H1 (cell line): ENCODE measurements at regions not wholly inside any gene's neighbourhood (a gene's known extent, or its start where the extent isn't known, plus 50 kb on each side); places are given as distances from the start of the nearest gene placed in this dataset.

Experiments used
- CTCF ChIA-PET: fragments of 300-600 bp; sonication (Branson Sonifier 250); formaldehyde crosslinking; loops from one replicate; lab custom pipeline; 2021; ENCODE audit not compliant: partially characterized antibody; lab: Charles Lee
- POLR2A ChIA-PET: fragments of 300-600 bp; sonication (Branson Sonifier 250); formaldehyde crosslinking; loops from one replicate; lab custom pipeline; 2021; ENCODE audit warnings: inconsistent platforms; ENCODE audit not compliant: partially characterized antibody; lab: Charles Lee
- DNase-seq, 2 experiments: peaks; one replicate each; pipeline versions ENCODE4 v3.0.0 to v3.0.0-alpha.2; 2010 to 2022; ENCODE audit warnings: low spot score in 2 of 2, low read depth in 1 of 2, mixed read lengths in 1 of 2
- FAIRE-seq: peaks from 2 replicates; lab custom pipeline; 2011; peaks lifted over from hg19 to GRCh38; lab: Jason Lieb, UNC
- H2AFZ ChIP-seq: 2 replicates; pipeline ENCODE4 v1.8.1; 2012; ENCODE audit warnings: low read length, inconsistent platforms
- H2AK5ac ChIP-seq: 2 replicates; pipeline ENCODE4 v1.6.1; 2013; ENCODE audit warnings: low read depth, low read length
- H2BK120ac ChIP-seq: replicated peaks from 2 replicates; pipeline ENCODE3; 2013; ENCODE audit warnings: low read depth, low read length, inconsistent platforms
- H2BK12ac ChIP-seq: 2 replicates; pipeline ENCODE4 v1.6.1; 2013; ENCODE audit warnings: low read depth, low read length
- H2BK15ac ChIP-seq: 2 replicates; pipeline ENCODE4 v1.6.1; 2013; ENCODE audit warnings: low read length
- H2BK20ac ChIP-seq: 2 replicates; pipeline ENCODE4 v1.6.1; 2013; ENCODE audit warnings: low read length
- H2BK5ac ChIP-seq: 2 replicates; pipeline ENCODE4 v1.6.1; 2013; ENCODE audit warnings: low read depth, low read length
- H3K14ac ChIP-seq: 2 replicates; pipeline ENCODE4 v1.6.1; 2013; ENCODE audit warnings: inconsistent platforms; ENCODE audit not compliant: insufficient read length
- H3K18ac ChIP-seq: 2 replicates; pipeline ENCODE4 v1.6.1; 2013; ENCODE audit warnings: low read length; ENCODE audit errors: extremely low read depth
- H3K23ac ChIP-seq: 2 replicates; pipeline ENCODE4 v1.6.1; 2013; ENCODE audit warnings: inconsistent platforms; ENCODE audit not compliant: insufficient read length
- H3K23me2 ChIP-seq: 2 replicates; pipeline ENCODE4 v1.6.1; 2013; ENCODE audit warnings: low read depth, low read length
- H3K27ac ChIP-seq: 2 replicates; pipeline ENCODE4 v1.6.1; 2011; ENCODE audit warnings: low read depth, low read length, inconsistent platforms
- H3K27me3 ChIP-seq, 4 experiments: replicated peaks in 1 of 4; 1 replicate in 1 of 4; 2 replicates in 3 of 4; pipeline versions ENCODE4 v1.6.1 to v1.8.1; 2011 to 2013; ENCODE audit warnings: low read length in 3 of 4, mild to moderate bottlenecking in 3 of 4, inconsistent platforms in 2 of 4, mixed read lengths in 2 of 4, moderate library complexity in 1 of 4; ENCODE audit not compliant: control insufficient read depth in 3 of 4, insufficient read depth in 3 of 4; ENCODE audit errors: extremely low read depth in 1 of 4
- H3K36me3 ChIP-seq, 4 experiments: 2 replicates each; pipeline versions ENCODE4 v1.6.1 to v1.8.1; 2011 to 2013; ENCODE audit warnings: mild to moderate bottlenecking in 4 of 4, low read length in 3 of 4, moderate library complexity in 2 of 4, control low read depth in 1 of 4, inconsistent platforms in 1 of 4; ENCODE audit not compliant: insufficient read depth in 4 of 4, control insufficient read depth in 2 of 4
- H3K4ac ChIP-seq: replicated peaks from 2 replicates; pipeline ENCODE3; 2013; ENCODE audit warnings: low read length, low read depth, mixed read lengths, inconsistent platforms; ENCODE audit not compliant: insufficient read length
- H3K4me1 ChIP-seq, 4 experiments: replicated peaks in 1 of 4; 1 replicate in 1 of 4; 2 replicates in 3 of 4; pipeline versions ENCODE4 v1.6.1 to v1.8.1; 2011 to 2013; ENCODE audit warnings: low read length in 3 of 4, inconsistent platforms in 2 of 4, mixed read lengths in 1 of 4; ENCODE audit not compliant: insufficient read depth in 4 of 4, control insufficient read depth in 3 of 4
- H3K4me2 ChIP-seq, 2 experiments: 2 replicates each; pipeline versions ENCODE4 v1.6.1 to v1.8.1; 2011 to 2013; ENCODE audit warnings: low read depth in 2 of 2, low read length in 2 of 2, control low read depth in 1 of 2, inconsistent platforms in 1 of 2, mild to moderate bottlenecking in 1 of 2; ENCODE audit not compliant: insufficient read depth in 1 of 2
- H3K4me3 ChIP-seq, 4 experiments: fragments of 200-600, 300-600 bp in 1 of 4; sonication (generic), shearing (Covaris generic), sonication (Bioruptor Twin) in 1 of 4; 2 replicates each; pipeline versions ENCODE4 v1.5.1 to v1.8.1; 2011 to 2016; ENCODE audit warnings: low read length in 4 of 4, low read depth in 3 of 4, control low read depth in 2 of 4, inconsistent platforms in 2 of 4, mild to moderate bottlenecking in 2 of 4, mixed read lengths in 1 of 4, moderate library complexity in 1 of 4; ENCODE audit not compliant: insufficient read depth in 2 of 4; ENCODE audit errors: extremely low read depth in 1 of 4
- H3K56ac ChIP-seq: replicated peaks from 2 replicates; pipeline ENCODE3; 2013; ENCODE audit warnings: low read depth, mild to moderate bottlenecking, mixed read lengths, low read length, inconsistent platforms; ENCODE audit not compliant: insufficient read length
- H3K79me1 ChIP-seq: 2 replicates; pipeline ENCODE4 v1.6.1; 2013; ENCODE audit warnings: low read depth, low read length, control low read depth
- H3K79me2 ChIP-seq, 2 experiments: 2 replicates each; pipeline versions ENCODE4 v1.6.1 to v1.8.1; 2012 to 2013; ENCODE audit warnings: low read length in 2 of 2, mild to moderate bottlenecking in 2 of 2, inconsistent platforms in 1 of 2; ENCODE audit not compliant: insufficient read depth in 2 of 2, control insufficient read depth in 1 of 2
- H3K9ac ChIP-seq, 4 experiments: replicated peaks in 1 of 4; 1 replicate in 1 of 4; 2 replicates in 3 of 4; pipeline versions ENCODE4 v1.6.1 to v1.8.1; 2011 to 2013; ENCODE audit warnings: low read depth in 3 of 4, low read length in 3 of 4, control low read depth in 2 of 4, mild to moderate bottlenecking in 2 of 4, moderate library complexity in 2 of 4, inconsistent platforms in 1 of 4; ENCODE audit errors: extremely low read depth in 1 of 4
- H3K9me3 ChIP-seq, 2 experiments: 2 replicates each; pipeline versions ENCODE4 v1.6.1 to v1.8.1; 2012 to 2013; ENCODE audit warnings: mild to moderate bottlenecking in 2 of 2, moderate library complexity in 2 of 2, control low read depth in 1 of 2, inconsistent platforms in 1 of 2, low read depth in 1 of 2, low read length in 1 of 2, mixed read lengths in 1 of 2; ENCODE audit not compliant: insufficient read depth in 2 of 2
- H4K20me1 ChIP-seq, 2 experiments: replicated peaks in 1 of 2; 2 replicates each; pipeline versions ENCODE3 to v1.8.1; 2011 to 2013; ENCODE audit warnings: inconsistent platforms in 2 of 2, low read length in 2 of 2, mild to moderate bottlenecking in 1 of 2; ENCODE audit not compliant: insufficient read depth in 2 of 2, control insufficient read depth in 1 of 2
- H4K5ac ChIP-seq: 2 replicates; pipeline ENCODE4 v1.6.1; 2013; ENCODE audit warnings: low read length, low read depth, mixed read lengths, inconsistent platforms; ENCODE audit not compliant: insufficient read length
- H4K8ac ChIP-seq: 2 replicates; pipeline ENCODE4 v1.8.0; 2013; ENCODE audit warnings: mild to moderate bottlenecking, moderate library complexity, low read length, inconsistent platforms; ENCODE audit not compliant: insufficient read depth; ENCODE audit errors: extremely low read depth
- H4K91ac ChIP-seq: replicated peaks from 2 replicates; pipeline ENCODE3; 2013; ENCODE audit warnings: low read length, mixed read lengths, inconsistent platforms; ENCODE audit not compliant: insufficient read length
- EZH2 ChIP-seq: fragments of 200-600 bp; sonication (generic); IDR thresholded peaks from 2 replicates; pipeline ENCODE4 v1.7.1; 2012; ENCODE audit warnings: low read depth, mild to moderate bottlenecking, moderate library complexity, low read length, inconsistent platforms; ENCODE audit not compliant: severe bottlenecking
- KDM1A ChIP-seq: fragments of 200-600, 300-600 bp; sonication (generic); IDR thresholded peaks from 2 replicates; pipeline ENCODE4 v1.7.1; 2016; ENCODE audit warnings: mild to moderate bottlenecking, low read length, borderline replicate concordance
- RBBP5 ChIP-seq: IDR thresholded peaks from 2 replicates; pipeline ENCODE4 v1.7.1; 2012; ENCODE audit warnings: low read depth, mild to moderate bottlenecking, inconsistent platforms, low read length, moderate library complexity, borderline replicate concordance
- RNF2 ChIP-seq: fragments of 200-900, 300-1000 bp; sonication (generic); IDR thresholded peaks from 2 replicates; pipeline ENCODE4 v1.7.1; 2016; ENCODE audit warnings: borderline replicate concordance, low read depth, mild to moderate bottlenecking, antibody characterized with exemption, low read length; ENCODE audit not compliant: poor library complexity, severe bottlenecking; ENCODE audit errors: missing control alignments
- SRF ChIP-seq: IDR thresholded peaks from 2 replicates; pipeline ENCODE4 v1.6.1; 2011; ENCODE audit warnings: mild to moderate bottlenecking, low read depth, low read length, moderate library complexity
- TBP ChIP-seq: IDR thresholded peaks from 2 replicates; pipeline ENCODE4 v1.6.1; 2011; ENCODE audit warnings: low read depth, low read length, improper control_type of control experiment
- USF2 ChIP-seq: IDR thresholded peaks from 2 replicates; pipeline ENCODE4 v1.6.1; 2011; ENCODE audit warnings: low read length, improper control_type of control experiment
- WGBS, 2 experiments: shearing (Covaris generic) in 1 of 2; methylation state at CpG; one replicate each; pipeline versions ENCODE4 v1.1.6 to v1.1.7; 2013 to 2015; ENCODE audit warnings: low lambda C conversion rate in 2 of 2, mixed read lengths in 2 of 2, inconsistent platforms in 1 of 2, low coverage in 1 of 2, missing lambda C conversion rate in 1 of 2; ENCODE audit not compliant: insufficient replicate concordance in 2 of 2, insufficient coverage in 1 of 2, insufficient read length in 1 of 2; ENCODE audit errors: extremely low coverage in 1 of 2, missing lambda C conversion rate in 1 of 2; 5-methylcytosine and 5-hydroxymethylcytosine counted together
- TF ChIP-seq, protein P1 (sequence below): IDR thresholded peaks from 2 replicates; pipeline ENCODE4 v1.6.1; 2012; ENCODE audit warnings: low read length, inconsistent platforms

DNA sequence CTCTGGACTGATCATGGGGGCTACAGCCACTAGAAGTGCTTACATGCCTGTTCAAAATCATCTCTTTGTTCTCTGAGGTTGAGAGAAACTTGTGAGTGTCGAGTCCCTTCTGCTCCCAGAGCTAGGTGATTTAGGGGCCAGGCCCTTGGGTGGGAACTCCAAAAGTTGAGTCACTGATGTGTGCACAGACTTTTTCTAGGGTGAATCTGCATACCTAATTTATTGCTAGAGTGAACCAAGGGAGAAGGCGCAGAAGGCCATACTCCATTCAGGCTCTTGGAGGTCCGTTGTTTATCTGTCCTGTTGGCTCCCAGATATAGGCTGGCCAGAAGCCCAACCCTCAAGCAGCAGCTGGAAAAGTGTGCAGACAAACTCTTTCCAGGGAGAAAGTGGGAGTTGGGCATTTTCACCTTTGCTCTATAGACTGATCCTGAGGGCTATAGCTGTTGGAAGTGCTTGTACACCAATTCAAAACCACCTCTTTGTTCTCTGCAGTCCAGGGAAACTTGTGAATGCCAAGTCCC lies 80.8 kb upstream of the ARX start:
- Histone ChIP-seq H3K79me1 (no peaks in the 10 kb centered on the region), H3K56ac (no peak overlapping the region), H2BK15ac (no peak overlapping the region), H3K23ac (no peak overlapping the region), H3K23me2 (no peaks in the 10 kb centered on the region), H3K27ac (no peak overlapping the region), H4K8ac (no peak overlapping the region), H3K4me3 (no peak overlapping the region), H2BK120ac (no peak overlapping the region), H2BK12ac (no peak overlapping the region), H2BK5ac (no peak overlapping the region), H3K27me3 (no peaks in the 10 kb centered on the region), H3K9ac (no peak overlapping the region), H2AK5ac (no peak overlapping the region), H3K4me2 (no peak overlapping the region), H4K20me1 (no peaks in the 10 kb centered on the region), H3K79me2 (no peaks in the 10 kb centered on the region), H4K91ac (no peak overlapping the region), H3K14ac (no peak overlapping the region), H3K36me3 (no peaks in the 10 kb centered on the region), H4K5ac (no peak overlapping the region), H2AFZ (no peak overlapping the region), H3K18ac (no peak overlapping the region), H3K4me1 (no peaks in the 10 kb centered on the region), H2BK20ac (no peak overlapping the region), H3K4ac (no peak overlapping the region), H3K9me3 (no peaks in the 10 kb centered on the region)
- CTCF ChIA-PET, result no interaction called here
- WGBS, 2 experiments, result 89% methylated on average over 3 of the region's 3 CpGs; no CpG with 5 or more reads in 1 of the 2 experiments
- no peak for FAIRE-seq
- POLR2A ChIA-PET, result no interaction called here
- DNase-seq, result no peak
- no peak for TF ChIP-seq EZH2
- no peak for TF ChIP-seq TBP
- no peak for TF ChIP-seq SRF
- TF ChIP-seq KDM1A, result no peak
- TF ChIP-seq, protein P1, sequence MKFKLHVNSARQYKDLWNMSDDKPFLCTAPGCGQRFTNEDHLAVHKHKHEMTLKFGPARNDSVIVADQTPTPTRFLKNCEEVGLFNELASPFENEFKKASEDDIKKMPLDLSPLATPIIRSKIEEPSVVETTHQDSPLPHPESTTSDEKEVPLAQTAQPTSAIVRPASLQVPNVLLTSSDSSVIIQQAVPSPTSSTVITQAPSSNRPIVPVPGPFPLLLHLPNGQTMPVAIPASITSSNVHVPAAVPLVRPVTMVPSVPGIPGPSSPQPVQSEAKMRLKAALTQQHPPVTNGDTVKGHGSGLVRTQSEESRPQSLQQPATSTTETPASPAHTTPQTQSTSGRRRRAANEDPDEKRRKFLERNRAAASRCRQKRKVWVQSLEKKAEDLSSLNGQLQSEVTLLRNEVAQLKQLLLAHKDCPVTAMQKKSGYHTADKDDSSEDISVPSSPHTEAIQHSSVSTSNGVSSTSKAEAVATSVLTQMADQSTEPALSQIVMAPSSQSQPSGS, result no peak
- TF ChIP-seq USF2, result no peak
- no peak for TF ChIP-seq RNF2
- TF ChIP-seq RBBP5, result no peak
